GM18505 (cell line): ENCODE measurements at regions not wholly inside any gene's neighbourhood (a gene's known extent, or its start where the extent isn't known, plus 50 kb on each side); places are given as distances from the start of the nearest gene placed in this dataset.
"Not testable (repeated sequence)": the region's sequence is repeated elsewhere in the genome, so short reads cannot be mapped to it uniquely, and the experiment has no call there.

Experiments
- ATAC-seq: cut with Tn5 transposase; IDR thresholded peaks from one replicate; pipeline ENCODE4 v1.9.1; 2021; ENCODE audit not compliant: unreplicated experiment
- POLR2A ChIP-seq: IDR thresholded peaks from 4 replicates; pipeline ENCODE4 v1.6.1; 2011; ENCODE audit warnings: borderline replicate concordance; ENCODE audit not compliant: insufficient read depth, insufficient read length; ENCODE audit errors: extremely low read depth

DNA sequence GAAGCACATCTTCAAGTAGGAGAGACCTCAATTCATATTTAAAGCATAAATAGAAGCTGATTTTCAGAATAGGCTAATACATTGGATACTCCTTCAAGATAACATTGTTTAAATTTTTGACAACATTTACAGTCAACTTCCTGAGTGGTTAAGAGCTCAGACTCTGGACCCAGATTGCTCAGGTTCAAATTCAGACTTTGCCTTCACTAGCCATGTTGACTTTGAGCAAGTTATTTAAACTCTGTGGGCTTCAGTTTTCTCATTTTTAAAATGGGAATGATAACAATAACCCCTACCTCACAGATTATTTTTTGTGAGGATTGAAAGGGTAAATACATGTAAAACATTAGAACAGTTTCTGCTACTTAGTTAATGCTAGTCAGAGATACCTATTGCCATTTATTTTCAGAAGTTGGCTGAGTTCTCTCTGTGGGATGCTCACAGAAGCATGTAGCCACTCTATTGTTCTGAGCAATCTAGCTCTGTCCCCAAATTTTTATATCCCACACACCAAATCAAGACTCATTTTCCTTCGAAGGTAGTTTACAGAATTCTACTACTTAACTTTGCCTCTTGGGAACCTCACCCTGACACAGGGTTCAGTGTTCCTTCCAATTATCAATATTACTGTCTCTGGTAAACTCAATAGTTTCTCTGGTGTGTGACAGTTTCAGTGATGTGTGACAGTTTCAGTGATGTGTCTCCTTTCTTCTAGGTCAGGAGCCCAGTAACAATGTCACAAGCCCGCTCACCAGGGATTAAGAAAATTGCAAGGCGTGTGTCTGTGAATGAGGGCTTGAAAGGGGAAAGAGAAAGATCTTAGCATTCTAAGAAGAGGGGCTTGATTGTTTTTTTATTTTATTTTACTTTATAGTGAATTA is 79.4 kb upstream of the OSTN start:
- TF ChIP-seq POLR2A, result no peak
- peak; percentile 59 for ATAC-seq

DNA sequence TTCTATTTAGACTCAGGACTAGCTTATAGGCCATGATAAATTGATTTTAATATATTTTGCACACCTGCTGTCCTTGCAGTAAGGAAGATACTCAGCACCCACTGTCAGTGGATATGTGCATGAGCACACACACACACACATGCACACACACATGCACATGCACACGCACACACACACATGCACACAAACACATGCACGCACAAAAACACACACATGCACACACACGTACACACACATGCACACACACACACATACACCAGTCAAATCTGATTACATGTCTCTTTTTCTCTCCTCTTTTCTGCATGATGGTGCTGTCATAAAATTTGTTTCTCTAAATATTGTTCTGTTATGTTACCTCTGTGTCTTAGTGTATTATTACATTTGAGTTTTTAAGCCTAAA is 87.3 kb upstream of the OSTN start:
- no peak for TF ChIP-seq POLR2A
- ATAC-seq, result no peak

DNA sequence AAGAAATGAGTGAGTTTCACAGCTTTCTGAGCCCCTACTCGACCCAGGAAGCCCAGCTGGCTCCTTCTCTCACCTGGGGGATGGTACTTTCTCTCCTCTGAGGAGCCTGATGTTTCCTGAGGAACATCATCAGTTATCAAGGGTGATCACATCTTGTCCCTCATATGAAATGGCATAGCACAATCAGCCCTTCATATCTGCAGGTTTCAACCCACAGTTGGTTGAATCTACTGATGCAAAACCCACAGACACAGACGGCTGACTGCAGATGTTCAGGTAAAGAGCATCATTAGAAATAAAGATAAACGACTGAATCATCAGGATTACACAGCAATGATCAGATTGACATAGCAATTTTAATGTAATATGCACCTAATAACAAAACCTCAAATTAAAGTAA is 93.6 kb upstream of the OSTN start:
- TF ChIP-seq POLR2A, result no peak
- peak; percentile 97 for ATAC-seq

DNA sequence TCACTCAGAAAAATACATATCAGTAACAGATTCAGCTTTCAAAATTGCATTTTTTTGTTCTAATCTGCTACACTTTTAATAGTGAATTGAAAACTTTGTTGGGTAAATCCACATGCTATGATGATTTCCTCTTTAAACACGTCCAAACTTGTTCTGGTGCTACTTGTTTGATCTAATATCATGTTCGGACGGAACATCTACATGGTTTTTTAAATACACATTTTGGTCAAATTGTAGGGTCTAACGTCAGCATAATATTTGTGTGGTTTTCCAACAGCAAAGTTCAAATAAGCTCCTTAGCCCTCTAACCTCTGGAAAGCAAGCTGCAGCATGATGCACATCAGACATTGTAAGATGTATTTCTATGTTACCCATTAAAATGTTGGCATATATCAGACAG is 98.5 kb upstream of the OSTN start:
- no peak for TF ChIP-seq POLR2A
- no peak for ATAC-seq

DNA sequence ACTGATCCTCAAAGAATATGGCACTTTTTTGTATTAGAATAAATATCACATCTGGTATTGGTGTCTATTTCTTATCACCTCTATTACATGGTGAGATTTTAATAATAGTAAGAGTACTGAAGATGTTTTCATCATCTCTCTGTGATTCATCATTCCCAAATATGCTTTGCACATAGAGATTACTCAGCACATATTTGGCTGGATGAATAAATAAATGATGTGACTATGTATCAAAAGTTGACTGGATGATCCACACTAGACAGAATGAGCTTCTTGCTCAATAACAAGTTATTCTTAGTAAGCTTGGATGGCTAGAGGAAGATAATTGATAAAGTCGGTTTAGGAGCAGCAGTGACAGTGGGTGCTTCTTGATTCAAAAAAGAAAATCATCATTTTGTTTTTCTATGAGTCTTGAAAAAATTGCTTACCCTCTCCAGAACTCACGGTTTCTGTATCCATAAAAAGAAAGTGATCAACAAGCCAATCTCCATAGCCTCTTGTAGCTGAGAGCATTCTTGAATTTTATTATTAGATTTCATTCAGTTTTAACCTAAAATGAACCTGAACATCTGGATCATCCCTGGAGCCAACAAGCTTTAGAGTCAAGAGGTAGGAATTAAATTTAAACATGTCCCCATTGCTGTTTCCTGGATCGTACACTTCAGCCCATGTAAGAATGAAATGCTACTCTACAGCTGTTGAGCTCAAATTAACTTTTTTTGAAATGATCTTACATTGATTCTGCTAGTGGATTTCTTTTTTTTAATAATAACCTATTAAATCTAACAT is 104.8 kb upstream of the OSTN start:
- no peak for ATAC-seq
- TF ChIP-seq POLR2A, result no peak

DNA sequence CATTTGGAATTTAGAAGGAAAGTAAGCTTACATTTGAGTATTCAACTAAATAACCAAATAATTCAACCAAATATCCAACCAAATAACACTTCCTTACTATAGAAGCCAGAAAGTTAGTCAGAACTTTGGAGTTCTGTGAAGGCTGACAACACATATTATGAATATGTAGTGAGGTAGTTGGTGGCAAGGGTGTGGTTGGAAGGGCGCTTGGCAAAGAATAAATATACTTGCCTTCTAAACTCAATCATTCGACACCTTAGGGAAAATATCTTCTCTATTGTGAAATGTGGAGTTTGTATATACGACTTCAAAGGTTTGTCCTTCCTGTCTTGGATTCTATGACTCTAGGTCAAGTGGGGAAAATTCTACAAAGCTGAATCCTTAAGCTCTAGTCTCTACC is 111.7 kb upstream of the OSTN start:
- no peak for ATAC-seq
- no peak for TF ChIP-seq POLR2A

DNA sequence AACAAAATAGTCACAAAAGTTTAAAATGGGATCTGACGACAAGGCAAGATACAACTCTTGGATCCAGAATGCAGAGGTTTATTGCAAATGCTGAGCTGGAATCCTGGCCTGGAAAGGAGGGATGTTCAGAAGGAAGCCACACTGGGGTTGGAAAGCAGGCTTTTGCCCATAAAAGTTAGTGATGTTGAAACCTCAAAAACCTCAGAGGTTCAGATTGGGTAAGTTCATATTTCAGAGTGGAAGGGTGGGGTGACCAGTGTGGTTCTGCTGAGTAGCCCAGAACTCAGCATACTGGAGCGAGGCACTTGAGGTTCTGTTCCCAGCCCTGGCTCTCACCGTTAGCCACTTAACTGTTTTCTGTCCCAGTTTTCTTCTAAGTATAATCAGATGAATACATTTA is 114.0 kb upstream of the OSTN start:
- no peak for ATAC-seq
- no peak for TF ChIP-seq POLR2A

DNA sequence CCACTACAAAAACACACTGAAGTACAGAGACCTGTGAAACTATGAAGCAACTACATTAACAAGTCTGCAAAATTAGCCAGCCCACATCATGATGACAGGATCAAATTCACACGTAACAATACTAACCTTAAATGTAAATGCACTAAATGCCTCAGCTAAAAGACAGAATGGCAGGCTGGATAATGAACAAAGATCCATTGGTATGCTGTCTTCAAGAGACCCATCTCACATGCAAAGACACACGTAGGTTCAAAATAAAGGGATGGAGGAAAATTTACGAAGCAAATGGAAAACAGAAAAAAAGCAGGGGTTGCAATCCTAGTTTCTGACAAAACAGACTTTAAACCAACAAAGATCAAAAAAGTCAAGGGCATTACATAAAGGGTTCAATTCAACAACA is 120.1 kb upstream of the OSTN start:
- ATAC-seq, result not testable (repeated sequence)

DNA sequence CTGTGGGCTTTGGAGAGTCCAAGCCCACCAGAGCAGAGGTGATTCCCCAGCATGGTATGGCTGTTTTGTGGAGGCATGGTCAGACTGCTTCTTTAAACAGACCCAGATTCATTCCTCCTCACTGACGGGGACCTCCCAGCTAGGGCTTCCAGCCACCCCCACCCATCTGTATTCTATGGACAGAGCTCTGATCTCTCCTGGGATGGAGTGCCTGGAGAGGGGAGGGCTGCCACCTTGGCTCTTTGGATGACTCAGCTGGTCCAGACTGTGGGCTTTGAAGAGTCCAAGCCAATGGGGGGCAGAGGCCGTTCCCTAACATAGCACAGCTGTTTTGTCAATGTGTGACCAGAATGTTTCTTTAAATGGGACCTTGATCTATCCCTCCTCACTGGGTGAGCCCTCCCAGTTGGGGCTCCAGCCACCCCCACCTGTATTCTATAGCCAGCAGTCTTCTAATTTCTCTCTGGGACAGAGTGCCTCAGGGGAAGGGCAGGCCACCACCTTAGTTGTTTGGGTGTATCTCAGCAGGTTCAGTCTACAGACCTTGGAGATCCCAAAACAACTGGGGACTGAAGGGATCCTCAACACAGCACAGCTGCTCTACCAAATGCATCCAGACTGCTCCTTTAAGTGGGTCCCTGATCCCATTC is 122.0 kb upstream of the OSTN start:
- no peak for ATAC-seq
- TF ChIP-seq POLR2A, result no peak

DNA sequence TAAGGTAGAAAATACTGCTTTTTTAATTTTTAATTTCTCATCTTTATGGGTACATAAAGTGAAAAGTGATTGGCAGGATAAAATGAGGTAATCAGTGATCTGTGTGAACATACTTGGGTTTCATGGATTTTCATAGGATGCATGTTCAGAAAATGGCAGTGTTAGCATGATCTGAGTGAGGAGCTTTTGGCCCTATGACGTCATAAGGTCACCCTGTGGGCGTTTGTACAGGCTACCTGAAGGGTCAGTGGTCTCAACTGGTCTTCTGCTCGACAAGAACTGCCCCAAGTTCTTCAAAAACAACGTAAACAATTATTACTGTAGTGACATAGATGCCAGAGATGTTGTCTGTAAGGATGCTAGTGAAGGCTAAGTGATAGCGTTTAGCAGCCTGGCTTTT is 124.5 kb upstream of the OSTN start:
- no peak for ATAC-seq
- no peak for TF ChIP-seq POLR2A

DNA sequence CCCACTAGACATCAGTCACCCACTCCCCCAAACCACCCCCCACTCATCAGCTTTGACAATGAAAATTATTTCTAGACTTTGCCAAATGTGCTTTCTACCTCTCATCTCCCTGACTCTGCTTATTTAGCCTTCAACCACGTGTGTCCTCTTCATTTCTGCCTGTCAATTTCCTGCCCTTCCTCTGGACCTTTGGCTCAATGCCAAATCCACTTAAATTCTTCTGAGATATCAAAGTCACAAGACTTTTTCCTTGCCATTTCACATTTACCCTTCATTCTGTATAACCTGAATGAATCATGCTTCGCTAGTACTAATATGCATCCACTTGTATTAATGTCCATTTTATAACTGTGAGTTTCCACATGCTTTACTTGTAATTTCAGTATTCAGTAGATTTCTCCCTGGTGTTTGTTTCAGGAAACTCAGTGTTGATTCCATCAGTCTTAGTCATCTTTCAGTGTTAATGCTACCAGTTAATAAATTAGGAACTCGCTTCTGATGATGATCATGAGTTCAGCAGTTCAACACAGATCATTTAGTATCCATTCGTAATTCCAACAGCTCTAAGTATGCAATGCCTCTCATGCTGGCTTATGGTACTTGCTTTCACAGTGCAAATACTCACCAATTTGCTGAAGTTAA is 128.2 kb upstream of the OSTN start:
- no peak for TF ChIP-seq POLR2A
- ATAC-seq, result no peak

DNA sequence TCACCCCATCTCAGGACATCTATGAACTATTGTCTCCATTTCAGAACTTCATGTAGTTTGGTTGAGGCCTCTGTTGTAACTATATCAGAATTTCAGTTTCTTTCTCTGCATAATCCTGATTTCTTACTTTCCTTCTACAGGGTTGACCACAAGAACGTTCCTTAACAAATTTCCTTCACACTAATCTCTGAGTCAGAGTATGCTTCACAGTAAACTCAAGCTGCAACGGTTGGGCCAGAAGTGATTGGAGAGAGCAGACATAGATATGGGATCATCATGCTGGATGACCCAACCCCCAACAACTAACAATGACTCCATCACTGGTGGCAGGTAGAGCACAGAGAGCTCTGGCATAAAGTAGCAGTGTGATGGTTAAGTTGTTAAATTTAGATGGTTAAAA is 128.8 kb upstream of the OSTN start:
- no peak for TF ChIP-seq POLR2A
- ATAC-seq, result no peak
